Caco-2 (cell line): ENCODE measurements at regions not wholly inside any gene's neighbourhood (a gene's known extent, or its start where the extent isn't known, plus 50 kb on each side); places are given as distances from the start of the nearest gene placed in this dataset.

Experiments used
- BruUV-seq: library from RNA; stranded (reverse); fragments of 400-500 nt; replicated peaks from 2 replicates; lab custom pipeline; 2021; lab: Mats Ljungman, UMichigan
- CTCF ChIA-PET: fragments of 300-600 bp; sonication (Branson Sonifier 250); formaldehyde crosslinking; loops from one replicate; lab custom pipeline; 2022; ENCODE audit warnings: antibody characterized with exemption; lab: Charles Lee
- POLR2A ChIA-PET: fragments of 300-600 bp; sonication (Branson Sonifier 250); formaldehyde crosslinking; loops from one replicate; lab custom pipeline; 2022; ENCODE audit warnings: antibody characterized with exemption; lab: Charles Lee
- DNase-seq, 2 experiments: peaks; one replicate each; pipeline versions ENCODE4 v3.0.0 to v3.0.0-alpha.2; 2020 to 2022
- H3K27me3 ChIP-seq: replicated peaks from 2 replicates; pipeline ENCODE4 v1.6.0; 2011; ENCODE audit warnings: low read length; ENCODE audit not compliant: control insufficient read depth, insufficient read depth
- H3K36me3 ChIP-seq: 2 replicates; pipeline ENCODE4 v1.5.1; 2011; ENCODE audit warnings: low read length; ENCODE audit not compliant: control insufficient read depth, insufficient read depth
- H3K4me1 ChIP-seq: fragments of 250-450 bp; sonication (Bioruptor Pico); 2 replicates; pipeline ENCODE4 v1.5.1; 2020; ENCODE audit warnings: mild to moderate bottlenecking
- H3K4me3 ChIP-seq: 2 replicates; pipeline ENCODE4 v1.5.1; 2011; ENCODE audit warnings: low read depth, mild to moderate bottlenecking, control low read depth, low read length
- H3K9me3 ChIP-seq: fragments of 250-450 bp; sonication (Bioruptor Pico); 2 replicates; pipeline ENCODE4 v1.5.1; 2020; ENCODE audit warnings: mild to moderate bottlenecking, moderate library complexity
- H3K27ac Mint-ChIP-seq: one replicate; pipeline ENCODE4 v1.8.0; 2022; ENCODE audit warnings: mixed read lengths; ENCODE audit not compliant: unreplicated experiment
- H3K27me3 Mint-ChIP-seq: one replicate; pipeline ENCODE4 v1.8.0; 2022; ENCODE audit warnings: mixed read lengths; ENCODE audit not compliant: insufficient read depth, unreplicated experiment
- H3K36me3 Mint-ChIP-seq: one replicate; pipeline ENCODE4 v1.8.0; 2022; ENCODE audit warnings: mild to moderate bottlenecking, mixed read lengths; ENCODE audit not compliant: insufficient read depth, unreplicated experiment
- H3K4me1 Mint-ChIP-seq: one replicate; pipeline ENCODE4 v1.8.0; 2022; ENCODE audit warnings: low read depth, mixed read lengths; ENCODE audit not compliant: unreplicated experiment
- H3K4me3 Mint-ChIP-seq: one replicate; pipeline ENCODE4 v1.8.0; 2022; ENCODE audit warnings: mild to moderate bottlenecking, moderate library complexity, mixed read lengths; ENCODE audit not compliant: unreplicated experiment
- H3K9me3 Mint-ChIP-seq: one replicate; pipeline ENCODE4 v1.8.0; 2022; ENCODE audit warnings: mixed read lengths; ENCODE audit not compliant: unreplicated experiment
- CTCF ChIP-seq, 2 experiments: fragments of 200-600 bp in 1 of 2; IDR thresholded peaks; 1 replicate in 1 of 2; 2 replicates in 1 of 2; pipeline versions ENCODE4 v1.5.1 to v1.8.0; 2011 to 2022; ENCODE audit warnings: antibody characterized with exemption in 1 of 2, control low read depth in 1 of 2, inconsistent platforms in 1 of 2, low read depth in 1 of 2, low read length in 1 of 2, mild to moderate bottlenecking in 1 of 2, moderate library complexity in 1 of 2; ENCODE audit not compliant: insufficient read depth in 1 of 2, severe bottlenecking in 1 of 2, unreplicated experiment in 1 of 2
- intact Hi-C: fragments of 100-400 bp; cut with micrococcal nuclease; formaldehyde crosslinking; loops from one replicate; pipeline ENCODE4 v1.10.0; 2022; ENCODE audit not compliant: unreplicated experiment

GRCh38 chr4:147101678-147102077, 156.0 kb upstream of the TTC29 start:
- no peaks in the 10 kb centered on the region for H3K36me3 Mint-ChIP-seq
- no peaks in the 10 kb centered on the region for H3K9me3 ChIP-seq
- H3K27me3 Mint-ChIP-seq, result peaks cover 8% of the 10 kb centered on the region
- no TSS peak for BruUV-seq
- no peaks in the 10 kb centered on the region for H3K36me3 ChIP-seq
- H3K27ac Mint-ChIP-seq, result no peak overlapping the region
- no peaks in the 10 kb centered on the region for H3K4me1 ChIP-seq
- H3K4me1 Mint-ChIP-seq, result no peaks in the 10 kb centered on the region
- no peaks in the 10 kb centered on the region for H3K9me3 Mint-ChIP-seq
- no peak overlapping the region for H3K4me3 Mint-ChIP-seq
- intact Hi-C loops, result no loop called here
- POLR2A ChIA-PET, result no interaction called here
- no peaks in the 10 kb centered on the region for H3K27me3 ChIP-seq
- no peak overlapping the region for H3K4me3 ChIP-seq
- CTCF ChIA-PET, result no interaction called here
- TF ChIP-seq CTCF (IDR thresholded peaks at IDR 0.05; ENCODE audit: insufficient read depth in 1 of 2, low read depth in 1 of 2, low read length in 1 of 2, severe bottlenecking in 1 of 2, unreplicated experiment in 1 of 2), result no peak
- DNase-seq, result no peak

GRCh38 chr4:147102596-147102995, 156.9 kb upstream of the TTC29 start:
- TF ChIP-seq CTCF (IDR thresholded peaks at IDR 0.05; ENCODE audit: insufficient read depth in 1 of 2, low read depth in 1 of 2, low read length in 1 of 2, severe bottlenecking in 1 of 2, unreplicated experiment in 1 of 2), result no peak
- Histone ChIP-seq H3K36me3 (no peaks in the 10 kb centered on the region), H3K9me3 (no peaks in the 10 kb centered on the region), H3K27me3 (no peaks in the 10 kb centered on the region), H3K4me3 (no peak overlapping the region), H3K4me1 (no peaks in the 10 kb centered on the region)
- CTCF ChIA-PET, result interaction anchor here (0.6 kb wide), 1 partner anchor 12 kb away, joined by 4 read pairs; no protein-coding TSS in a partner anchor
- peaks cover 6% of the 10 kb centered on the region for H3K27me3 Mint-ChIP-seq
- BruUV-seq, result no TSS peak
- H3K36me3 Mint-ChIP-seq, result no peaks in the 10 kb centered on the region
- POLR2A ChIA-PET, result no interaction called here
- H3K4me1 Mint-ChIP-seq, result no peaks in the 10 kb centered on the region
- H3K4me3 Mint-ChIP-seq, result no peak overlapping the region
- no peak for DNase-seq
- no peaks in the 10 kb centered on the region for H3K9me3 Mint-ChIP-seq
- no peak overlapping the region for H3K27ac Mint-ChIP-seq
- intact Hi-C loops, result no loop called here

GRCh38 chr4:147103403-147103946, 157.8 kb upstream of the TTC29 start:
- no peaks in the 10 kb centered on the region for H3K9me3 Mint-ChIP-seq
- intact Hi-C loops, result no loop called here
- peaks cover 6% of the 10 kb centered on the region for H3K27me3 Mint-ChIP-seq
- Histone ChIP-seq H3K27me3 (no peaks in the 10 kb centered on the region), H3K4me1 (no peaks in the 10 kb centered on the region), H3K9me3 (no peaks in the 10 kb centered on the region), H3K36me3 (no peaks in the 10 kb centered on the region), H3K4me3 (no peak overlapping the region)
- CTCF ChIA-PET, result no interaction called here
- no peaks in the 10 kb centered on the region for H3K36me3 Mint-ChIP-seq
- POLR2A ChIA-PET, result no interaction called here
- DNase-seq, result no peak
- no peak overlapping the region for H3K4me3 Mint-ChIP-seq
- no peak for TF ChIP-seq CTCF (IDR thresholded peaks at IDR 0.05; ENCODE audit: insufficient read depth in 1 of 2, low read depth in 1 of 2, low read length in 1 of 2, severe bottlenecking in 1 of 2, unreplicated experiment in 1 of 2)
- BruUV-seq, result no TSS peak
- no peaks in the 10 kb centered on the region for H3K4me1 Mint-ChIP-seq
- H3K27ac Mint-ChIP-seq, result no peak overlapping the region
